HuH-7 (cell line): ENCODE measurements at regions not wholly inside any gene's neighbourhood (a gene's known extent, or its start where the extent isn't known, plus 50 kb on each side); places are given as distances from the start of the nearest gene placed in this dataset.

ENCODE experiments used
- DNase-seq: peaks from one replicate; pipeline ENCODE4 v3.0.0; 2011; ENCODE audit warnings: low spot score

GRCh38 chr7:46539892-46540483, 618.9 kb upstream of the IGFBP3 start:
- DNase-seq: no peak

GRCh38 chr7:46537191-46537905, 616.3 kb upstream of the IGFBP3 start:
- DNase-seq: no peak

GRCh38 chr7:46534664-46535588, 613.9 kb upstream of the IGFBP3 start:
- DNase-seq: no peak

DNA sequence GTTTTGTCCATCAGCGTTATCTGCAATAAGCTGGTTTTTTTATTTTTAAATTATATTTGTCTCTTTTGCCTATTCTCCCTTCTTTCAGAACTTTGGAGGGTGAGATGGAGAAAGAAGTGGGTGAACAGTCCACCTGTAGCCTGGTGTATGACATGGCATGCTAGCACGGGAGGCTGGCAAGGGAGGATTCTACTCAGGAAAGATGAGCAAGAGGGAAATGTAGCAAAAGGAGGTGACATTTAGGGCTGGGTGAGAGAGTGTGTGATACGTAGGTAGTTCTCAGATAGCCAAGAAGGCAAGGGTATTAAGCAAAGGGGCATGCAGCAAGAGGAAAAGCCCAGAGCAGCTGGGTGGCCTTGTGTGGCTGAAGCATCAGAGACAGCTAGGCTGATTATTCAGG, 612.9 kb upstream of the IGFBP3 start:
- DNase-seq: no peak

DNA sequence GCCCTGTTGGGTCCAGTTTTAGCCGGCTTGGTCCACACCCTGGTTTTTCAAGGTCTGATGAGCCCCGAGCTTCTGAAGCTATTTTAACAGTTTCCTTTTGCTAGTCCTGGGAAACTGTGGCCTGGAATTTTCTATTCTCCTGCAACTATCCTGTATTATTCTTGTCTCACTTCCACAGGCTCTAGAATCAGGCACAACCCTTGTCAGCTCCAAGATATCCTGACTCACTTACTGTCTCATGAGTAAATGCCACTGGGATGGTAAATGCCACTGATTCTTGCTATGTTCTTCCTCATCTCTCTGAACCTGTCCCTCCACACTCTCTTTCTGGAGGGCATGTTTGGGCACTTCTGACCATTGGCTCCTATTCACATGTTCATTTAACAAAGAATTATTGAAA, 611.5 kb upstream of the IGFBP3 start:
- DNase-seq: no peak

DNA sequence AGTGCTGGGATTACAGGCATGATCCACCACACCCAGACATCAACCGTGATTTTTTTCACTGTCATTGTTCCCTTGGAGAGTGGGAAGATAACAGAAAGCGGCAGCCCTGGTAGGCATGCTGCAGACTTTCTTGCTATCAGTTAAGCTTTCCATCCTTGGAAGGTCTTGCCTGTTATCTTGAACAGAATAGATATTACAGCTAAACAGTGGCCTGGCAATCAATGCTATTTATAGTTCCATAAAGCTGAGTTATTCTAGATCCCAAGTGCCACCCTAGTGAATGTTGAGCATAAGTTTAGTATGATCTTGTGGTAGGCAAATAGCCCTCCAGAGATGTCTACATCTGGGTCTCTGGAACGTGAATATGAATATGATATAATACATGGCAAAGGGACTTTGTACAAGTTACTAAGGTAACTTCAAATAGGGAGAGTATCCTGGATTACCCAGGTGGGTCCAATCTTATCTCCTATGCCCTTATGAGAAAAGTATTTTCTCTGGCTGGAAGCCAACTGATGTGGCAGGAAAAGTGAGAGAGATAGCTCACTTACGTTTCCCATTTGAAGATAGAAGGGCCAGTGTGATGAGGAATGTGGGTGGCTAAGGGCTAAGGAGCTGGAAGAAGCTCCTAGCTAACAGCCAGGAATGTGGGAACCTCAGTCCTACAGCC, 609.1 kb upstream of the IGFBP3 start:
- no peak for DNase-seq

- no peak for DNase-seq
Measured at GRCh38 chr7:46527360-46527759, 606.3 kb upstream of the IGFBP3 start.

- no peak for DNase-seq
Measured at GRCh38 chr7:46525876-46526275, 604.8 kb upstream of the IGFBP3 start.

GRCh38 chr7:46524350-46524749, 603.3 kb upstream of the IGFBP3 start:
- no peak for DNase-seq

DNA sequence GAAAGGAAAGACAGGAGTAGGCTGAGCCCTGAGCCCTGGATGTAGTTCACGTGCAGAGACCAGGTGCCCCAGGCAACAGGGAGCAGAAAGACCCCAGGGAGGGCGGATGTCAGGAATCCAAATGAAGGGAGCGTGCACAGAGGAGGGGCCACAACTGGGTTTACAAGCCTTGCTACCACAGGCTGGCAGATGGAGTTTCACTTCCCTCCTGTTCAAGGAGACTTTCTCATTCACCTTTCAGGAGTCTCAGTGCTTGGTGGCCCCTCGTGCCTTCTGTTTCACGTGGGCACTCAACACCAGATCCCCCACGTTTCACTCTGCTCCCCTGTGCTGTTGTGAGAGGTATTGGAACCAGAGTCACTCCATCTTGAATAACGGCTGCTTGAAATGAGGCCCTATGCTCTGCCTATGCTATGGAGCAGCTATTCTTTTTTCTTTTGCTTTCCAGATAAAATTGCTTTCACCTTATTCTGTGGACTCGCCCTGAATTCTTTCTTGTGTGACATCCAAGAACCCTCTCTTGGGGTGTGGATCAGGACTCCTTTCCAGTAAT, 601.4 kb upstream of the IGFBP3 start:
- no peak for DNase-seq

DNA sequence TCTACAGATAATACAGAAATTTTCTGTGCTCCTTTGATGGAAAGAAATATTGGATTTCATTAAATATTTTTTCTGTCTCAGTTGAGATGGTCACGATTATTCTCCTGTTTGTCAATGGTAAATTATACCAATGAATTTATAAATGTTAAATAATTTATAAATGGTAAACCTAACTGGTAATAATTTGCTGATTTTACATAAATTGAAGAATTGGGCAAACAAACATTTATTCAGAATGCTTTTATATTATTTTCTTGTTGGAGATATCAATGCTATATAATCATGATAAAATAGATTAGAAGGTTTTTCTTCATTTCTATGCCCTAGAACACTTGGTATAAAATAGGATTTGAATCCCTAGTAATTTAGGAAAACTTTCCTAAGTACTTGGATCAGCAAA, 597.6 kb upstream of the IGFBP3 start:
- no peak for DNase-seq

GRCh38 chr7:46515844-46516590, 594.9 kb upstream of the IGFBP3 start:
- no peak for DNase-seq

DNA sequence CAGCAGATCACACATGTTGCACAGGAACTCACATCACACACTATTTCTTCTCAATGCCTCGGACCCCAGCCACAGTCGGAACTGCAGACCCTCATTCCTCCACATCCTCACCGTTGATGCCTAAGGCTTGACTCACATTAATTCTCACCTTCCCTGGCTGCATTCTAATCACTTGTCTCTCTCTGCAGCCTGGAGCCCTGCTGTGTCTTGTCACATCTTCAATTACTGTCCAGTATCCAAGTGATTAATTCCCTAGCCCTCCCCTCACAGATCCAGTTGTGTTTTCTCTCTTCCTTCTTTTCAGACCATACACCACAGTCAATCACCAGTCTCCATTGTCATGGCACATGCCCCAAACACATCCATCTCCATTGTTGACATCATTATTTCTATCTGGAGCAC, 592.4 kb upstream of the IGFBP3 start:
- no peak for DNase-seq

GRCh38 chr7:46512891-46513413, 591.9 kb upstream of the IGFBP3 start:
- peak; percentile 26 for DNase-seq

- no peak for DNase-seq
Measured at GRCh38 chr7:46511442-46512215, 590.6 kb upstream of the IGFBP3 start.

GRCh38 chr7:46508583-46508982, 587.5 kb upstream of the IGFBP3 start:
- DNase-seq: no peak

DNA sequence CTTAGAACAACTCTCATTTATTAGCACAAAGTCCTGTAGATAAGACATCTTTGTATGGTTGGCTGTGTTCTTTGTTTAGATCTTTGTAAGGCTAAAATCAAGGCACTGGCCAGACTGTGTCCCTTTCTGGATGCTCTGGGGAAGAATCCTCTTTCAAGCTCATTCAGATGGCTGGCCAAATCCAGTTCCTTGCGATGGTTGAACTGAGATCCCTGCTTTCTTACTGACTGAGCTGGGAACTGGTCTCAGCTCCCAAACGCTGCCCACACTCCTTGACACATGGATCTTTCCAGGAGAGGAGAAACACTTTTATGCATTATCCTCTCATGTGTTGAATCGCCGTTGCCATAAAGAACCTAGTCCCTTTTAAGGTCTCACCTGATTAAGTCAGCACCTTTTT, 586.5 kb upstream of the IGFBP3 start:
- DNase-seq: no peak

- no peak for DNase-seq
Measured at GRCh38 chr7:46494441-46494840, 573.4 kb upstream of the IGFBP3 start.

DNA sequence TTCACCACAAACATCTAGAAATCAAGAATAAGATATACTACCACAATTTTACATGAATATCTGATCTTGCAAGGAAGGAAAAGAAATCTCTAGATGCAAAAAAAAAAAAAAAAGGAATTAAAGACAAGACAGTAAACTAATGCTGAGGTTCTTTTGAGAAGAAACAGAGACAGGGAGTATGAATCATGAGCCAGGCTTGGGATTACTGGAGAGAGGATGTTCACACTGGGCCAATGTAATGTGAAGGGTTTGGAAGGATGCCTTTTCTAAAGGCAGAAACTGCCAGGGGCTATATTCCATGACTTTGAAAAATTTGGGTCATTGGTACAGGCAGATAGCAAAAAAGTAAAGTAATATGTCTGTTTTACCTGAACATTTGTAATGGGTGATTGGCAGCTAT, 573.0 kb upstream of the IGFBP3 start:
- no peak for DNase-seq

- DNase-seq: no peak
Measured at GRCh38 chr7:46493196-46493595, 572.1 kb upstream of the IGFBP3 start.
